ENCODE measurements at regions not wholly inside any gene's neighbourhood (a gene's known extent, or its start where the extent isn't known, plus 50 kb on each side); places are given as distances from the start of the nearest gene placed in this dataset.
"Not testable (repeated sequence)": the region's sequence is repeated elsewhere in the genome, so short reads cannot be mapped to it uniquely, and the experiment has no call there.

GRCh38 chr13:73520566-73521289 lies 461.9 kb downstream of the KLF5 start (continued):
- TF ChIP-seq YY1 (IDR thresholded peaks at IDR 0.05; ENCODE audit: extremely low read depth, insufficient replicate concordance, low read depth, low read length) = no peak
- no peak for TF ChIP-seq RAD21 (IDR thresholded peaks at IDR 0.05; ENCODE audit: low read depth)
- TF ChIP-seq ZFX (IDR thresholded peaks at IDR 0.05) = no peak
- no peak for TF ChIP-seq ZBTB33 (IDR thresholded peaks at IDR 0.05; ENCODE audit: extremely low read depth, insufficient replicate concordance, low read length)
- no peak for TF ChIP-seq SRF (IDR thresholded peaks at IDR 0.05; ENCODE audit: low read depth)
- no peak for TF ChIP-seq EZH2 (IDR thresholded peaks at IDR 0.05)
- TF ChIP-seq EZH2phosphoT487 (IDR thresholded peaks at IDR 0.05; ENCODE audit: borderline replicate concordance) = no peak
- no peak for TF ChIP-seq POLR2AphosphoS5 (IDR thresholded peaks at IDR 0.05; ENCODE audit: low read depth, low read length)
- no peak for TF ChIP-seq SP1 (IDR thresholded peaks at IDR 0.05; ENCODE audit: low read depth)

- H4K20me1 ChIP-seq (ENCODE audit: insufficient read depth); H3K79me2 ChIP-seq (ENCODE audit: insufficient read depth, low read length); H3K27me3 ChIP-seq (ENCODE audit: insufficient read depth, low read length); H3K4me2 ChIP-seq (ENCODE audit: low read length); BruUV-seq (replicated peaks); H3K9ac ChIP-seq (ENCODE audit: low read length); H3K27ac ChIP-seq (ENCODE audit: low read depth, low read length); POLR2A ChIA-PET; ATAC-seq; CTCF ChIA-PET; H3K9me2 ChIP-seq (ENCODE audit: insufficient read depth); H3K4me3 ChIP-seq (replicated peaks in 1 of 2; ENCODE audit: low read depth in 1 of 2, low read length in 2 of 2); H3K36me3 ChIP-seq (ENCODE audit: control insufficient read depth in 1 of 2, insufficient read depth in 2 of 2, low read length in 2 of 2); H3K9me3 ChIP-seq (ENCODE audit: control insufficient read depth in 1 of 2, insufficient read depth in 1 of 2, low read depth in 1 of 2, low read length in 2 of 2); RAD21 ChIA-PET (ENCODE audit: low non-redundant PET in 1 of 2, low total read pairs in 2 of 2, uncharacterized antibody in 2 of 2, unreplicated experiment in 2 of 2); DNase-seq (ENCODE audit: low read depth, low spot score); H2AFZ ChIP-seq (ENCODE audit: low read depth, low read length, poor library complexity, severe bottlenecking); intact Hi-C loops (cut with micrococcal nuclease); H3K4me1 ChIP-seq (ENCODE audit: control insufficient read depth in 1 of 2, insufficient read depth in 2 of 2, low read length in 2 of 2): not testable (repeated sequence)
Observed at GRCh38 chr13:73520135-73520534, 461.3 kb downstream of the KLF5 start.

All from HCT116 (cell line).